GM18907 (cell line): ENCODE measurements at regions not wholly inside any gene's neighbourhood (a gene's known extent, or its start where the extent isn't known, plus 50 kb on each side); places are given as distances from the start of the nearest gene placed in this dataset.

Experiments used
- ATAC-seq: cut with Tn5 transposase; IDR thresholded peaks from one replicate; pipeline ENCODE4 v1.9.1; 2021; ENCODE audit warnings: mild to moderate bottlenecking, moderate library complexity; ENCODE audit not compliant: unreplicated experiment

- no peak for ATAC-seq
Measured at GRCh38 chr12:68499616-68500015, 111.1 kb upstream of the RAP1B start.

GRCh38 chr12:68501226-68501625 lies 109.5 kb upstream of the RAP1B start:
- no peak for ATAC-seq

GRCh38 chr12:68505970-68506369 lies 104.7 kb upstream of the RAP1B start:
- ATAC-seq, result no peak

- ATAC-seq, result no peak
Measured at GRCh38 chr12:68506619-68507018, 104.1 kb upstream of the RAP1B start.

- no peak for ATAC-seq
Measured at GRCh38 chr12:68507657-68508056, 103.0 kb upstream of the RAP1B start.

- ATAC-seq, result no peak
Measured at GRCh38 chr12:68508576-68508975, 102.1 kb upstream of the RAP1B start.

GRCh38 chr12:68509242-68509641 lies 101.5 kb upstream of the RAP1B start:
- ATAC-seq, result no peak

GRCh38 chr12:68510397-68510796 lies 100.3 kb upstream of the RAP1B start:
- ATAC-seq, result no peak

GRCh38 chr12:68514807-68515411 lies 95.8 kb upstream of the RAP1B start:
- ATAC-seq, result no peak

GRCh38 chr12:68515793-68516192 lies 94.9 kb upstream of the RAP1B start:
- ATAC-seq, result no peak

- ATAC-seq, result no peak
Measured at GRCh38 chr12:68521321-68521839, 89.3 kb upstream of the RAP1B start.

- ATAC-seq, result no peak
Measured at GRCh38 chr12:68521848-68522502, 88.7 kb upstream of the RAP1B start.

GRCh38 chr12:68529466-68529865 lies 81.2 kb upstream of the RAP1B start:
- no peak for ATAC-seq

- ATAC-seq, result no peak
Measured at GRCh38 chr12:68529869-68530268, 80.8 kb upstream of the RAP1B start.

GRCh38 chr12:68530299-68530698 lies 80.4 kb upstream of the RAP1B start:
- no peak for ATAC-seq

GRCh38 chr12:68530965-68531364 lies 79.7 kb upstream of the RAP1B start:
- no peak for ATAC-seq

GRCh38 chr12:68532204-68532886 lies 78.4 kb upstream of the RAP1B start:
- ATAC-seq, result no peak

- ATAC-seq, result no peak
Measured at GRCh38 chr12:68532887-68533248, 77.8 kb upstream of the RAP1B start.

- no peak for ATAC-seq
Measured at GRCh38 chr12:68534108-68534507, 76.6 kb upstream of the RAP1B start.

GRCh38 chr12:68536885-68537485 lies 73.7 kb upstream of the RAP1B start:
- ATAC-seq, result no peak

GRCh38 chr12:68537571-68537970 lies 73.1 kb upstream of the RAP1B start:
- ATAC-seq, result no peak
